Activated CD8-positive, alpha-beta T cell treated with anti-CD3 and anti-CD28 coated beads for 36 hours (primary cell): ENCODE measurements at regions not wholly inside any gene's neighbourhood (a gene's known extent, or its start where the extent isn't known, plus 50 kb on each side); places are given as distances from the start of the nearest gene placed in this dataset.

Source experiments
- ATAC-seq: fragments of 200-7000 bp; cut with Tn5 transposase; one replicate; pipeline ENCODE4 v1.10.0; 2021; ENCODE audit warnings: mild to moderate bottlenecking, moderate library complexity
- CTCF ChIA-PET: fragments of 350-600 bp; sonication (Branson Sonifier 250); formaldehyde crosslinking; loops from one replicate; lab custom pipeline; 2021; ENCODE audit warnings: antibody characterized with exemption; lab: Charles Lee
- POLR2A ChIA-PET: fragments of 350-600 bp; sonication (Branson Sonifier 250); formaldehyde crosslinking; loops from one replicate; lab custom pipeline; 2021; ENCODE audit warnings: antibody characterized with exemption; lab: Charles Lee
- DNase-seq: peaks from one replicate; pipeline ENCODE4 v3.0.0-alpha.2; 2020
- H3K27ac Mint-ChIP-seq: one replicate; pipeline ENCODE4 v1.8.0; 2021; ENCODE audit warnings: mild to moderate bottlenecking, mixed read lengths
- H3K27me3 Mint-ChIP-seq: one replicate; pipeline ENCODE4 v1.8.0; 2021; ENCODE audit warnings: mixed read lengths
- H3K36me3 Mint-ChIP-seq: one replicate; pipeline ENCODE4 v1.8.0; 2021; ENCODE audit warnings: low read depth, mixed read lengths
- H3K4me1 Mint-ChIP-seq: one replicate; pipeline ENCODE4 v1.8.0; 2021; ENCODE audit warnings: low read depth, mixed read lengths
- H3K4me3 Mint-ChIP-seq: one replicate; pipeline ENCODE4 v1.8.0; 2021; ENCODE audit warnings: mild to moderate bottlenecking, moderate library complexity, mixed read lengths
- H3K9me3 Mint-ChIP-seq: one replicate; pipeline ENCODE4 v1.8.0; 2021; ENCODE audit warnings: mixed read lengths
- CTCF ChIP-seq: fragments of 200-600 bp; IDR thresholded peaks from one replicate; pipeline ENCODE4 v1.8.0; 2022; ENCODE audit warnings: antibody characterized with exemption, mild to moderate bottlenecking
- intact Hi-C: fragments of 100-400 bp; cut with micrococcal nuclease; formaldehyde crosslinking; loops from one replicate; pipeline ENCODE4 v1.10.0; 2022

DNA sequence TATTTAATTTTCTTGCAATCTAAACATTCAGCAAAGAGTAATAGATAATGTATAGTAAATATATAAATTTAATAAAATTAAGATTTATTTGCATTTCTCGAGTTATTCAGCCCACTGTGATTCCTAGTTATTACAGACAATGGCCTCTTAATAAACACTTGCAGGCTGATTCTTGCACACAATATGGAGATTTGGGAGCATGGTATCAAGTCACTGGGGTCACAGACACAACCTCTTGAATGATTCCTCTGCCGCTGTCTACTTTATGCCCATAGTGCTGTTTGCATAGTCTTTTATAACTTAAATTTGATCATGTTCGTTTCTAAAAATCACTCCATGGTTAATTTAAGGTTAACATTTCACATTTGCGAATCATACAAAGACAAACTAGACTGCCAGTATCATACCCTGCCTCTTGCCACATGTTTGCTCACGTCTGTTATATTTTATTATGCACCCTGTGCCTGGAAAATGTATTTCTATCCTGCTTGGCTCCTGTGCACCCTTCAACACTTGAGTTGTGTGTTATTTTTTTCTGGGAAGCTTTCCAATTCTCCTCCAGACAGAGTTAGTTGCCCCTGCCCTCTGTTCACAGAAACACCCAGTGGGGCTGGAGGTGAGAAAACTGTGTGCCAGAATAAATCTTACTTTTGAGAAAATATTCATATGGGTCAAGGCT is 206.3 kb upstream of the ROBO1 start:
- ATAC-seq (no peak), DNase-seq (no peak)
- Mint-ChIP-seq H3K4me1 (no peaks in the 10 kb centered on the region), H3K36me3 (no peaks in the 10 kb centered on the region), H3K9me3 (peaks cover 11% of the 10 kb centered on the region), H3K4me3 (no peak overlapping the region), H3K27ac (no peak overlapping the region), H3K27me3 (no peaks in the 10 kb centered on the region)
- CTCF ChIA-PET = no interaction called here
- no peak for TF ChIP-seq CTCF
- POLR2A ChIA-PET = no interaction called here
- intact Hi-C loops = no loop called here

GRCh38 chr3:79973482-79973881 is 205.7 kb upstream of the ROBO1 start:
- H3K4me1 Mint-ChIP-seq = no peaks in the 10 kb centered on the region
- no peaks in the 10 kb centered on the region for H3K27me3 Mint-ChIP-seq
- ChIA-PET CTCF (no interaction called here), POLR2A (no interaction called here)
- intact Hi-C loops = no loop called here
- peaks cover 11% of the 10 kb centered on the region for H3K9me3 Mint-ChIP-seq
- DNase-seq (no peak), ATAC-seq (no peak)
- H3K27ac Mint-ChIP-seq = no peak overlapping the region
- no peak for TF ChIP-seq CTCF
- no peak overlapping the region for H3K4me3 Mint-ChIP-seq
- no peaks in the 10 kb centered on the region for H3K36me3 Mint-ChIP-seq

GRCh38 chr3:79968418-79968817 is 200.6 kb upstream of the ROBO1 start:
- H3K27ac Mint-ChIP-seq = no peak overlapping the region
- POLR2A ChIA-PET = no interaction called here
- no peak for DNase-seq

DNA sequence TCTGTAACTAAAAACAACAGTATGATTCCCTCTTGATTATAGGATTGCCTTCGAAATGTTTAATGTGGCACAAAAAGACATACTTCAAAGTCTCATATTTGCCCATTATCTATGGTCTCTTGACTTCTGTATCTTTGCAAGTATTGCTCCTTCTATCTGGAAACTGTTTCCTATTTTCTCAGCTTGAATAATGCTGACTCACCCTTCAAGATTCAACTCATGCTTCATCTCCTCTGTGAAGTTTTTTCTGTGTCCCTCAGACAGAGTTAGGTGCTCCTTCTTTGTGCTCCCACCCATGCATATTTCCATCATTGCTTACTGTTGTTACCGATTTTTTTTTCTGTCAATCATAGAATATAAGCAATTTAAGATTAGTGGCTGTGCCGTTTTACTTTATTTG is 192.8 kb upstream of the ROBO1 start:
- ChIA-PET POLR2A (no interaction called here), CTCF (no interaction called here)
- no peaks in the 10 kb centered on the region for H3K4me1 Mint-ChIP-seq
- peaks cover 5% of the 10 kb centered on the region for H3K9me3 Mint-ChIP-seq
- intact Hi-C loops = no loop called here
- no peaks in the 10 kb centered on the region for H3K27me3 Mint-ChIP-seq
- no peaks in the 10 kb centered on the region for H3K36me3 Mint-ChIP-seq
- no peak overlapping the region for H3K27ac Mint-ChIP-seq
- no peak for TF ChIP-seq CTCF
- DNase-seq (no peak), ATAC-seq (no peak)
- H3K4me3 Mint-ChIP-seq = no peak overlapping the region

More at GRCh38 chr3:79968418-79968817, 200.6 kb upstream of the ROBO1 start:
- intact Hi-C loops = no loop called here
- H3K4me1 Mint-ChIP-seq = no peaks in the 10 kb centered on the region
- ATAC-seq = no peak
- H3K4me3 Mint-ChIP-seq = no peak overlapping the region
- CTCF ChIA-PET = no interaction called here
- no peaks in the 10 kb centered on the region for H3K27me3 Mint-ChIP-seq
- no peak for TF ChIP-seq CTCF
- no peaks in the 10 kb centered on the region for H3K9me3 Mint-ChIP-seq
- H3K36me3 Mint-ChIP-seq = no peaks in the 10 kb centered on the region

GRCh38 chr3:79957066-79957465 is 189.3 kb upstream of the ROBO1 start:
- Mint-ChIP-seq H3K27ac (no peak overlapping the region), H3K36me3 (no peaks in the 10 kb centered on the region), H3K4me3 (no peak overlapping the region), H3K4me1 (no peaks in the 10 kb centered on the region), H3K9me3 (peaks cover 5% of the 10 kb centered on the region), H3K27me3 (no peaks in the 10 kb centered on the region)
- intact Hi-C loops = no loop called here
- POLR2A ChIA-PET = no interaction called here
- ATAC-seq (no peak), DNase-seq (no peak)
- no peak for TF ChIP-seq CTCF
- CTCF ChIA-PET = interaction anchor here (0.6 kb wide), 1 partner anchor 180 kb away, joined by 3 read pairs; no protein-coding TSS in a partner anchor
